ENCODE measurements at regions not wholly inside any gene's neighbourhood (a gene's known extent, or its start where the extent isn't known, plus 50 kb on each side); places are given as distances from the start of the nearest gene placed in this dataset.
"Not testable (repeated sequence)": the region's sequence is repeated elsewhere in the genome, so short reads cannot be mapped to it uniquely, and the experiment has no call there.

GRCh38 chr7:27453702-27454405 is 208.8 kb downstream of the HIBADH start:
- no peak for TF ChIP-seq CTCF (conservative IDR thresholded peaks at IDR 0.05; ENCODE audit: low read depth, low read length)
- DNase-seq (ENCODE audit: low read depth) = peak; percentile 10
- H3K4me3 ChIP-seq (ENCODE audit: low read length) = no peak overlapping the region

GRCh38 chr7:27457120-27457519 is 205.6 kb downstream of the HIBADH start:
- DNase-seq (ENCODE audit: low read depth) = not testable (repeated sequence)

GRCh38 chr7:27457603-27458565 is 204.8 kb downstream of the HIBADH start:
- H3K4me3 ChIP-seq (ENCODE audit: low read length); DNase-seq (ENCODE audit: low read depth): not testable (repeated sequence)

More at GRCh38 chr7:27457120-27457519, 205.6 kb downstream of the HIBADH start:
- not testable (repeated sequence) for H3K4me3 ChIP-seq (ENCODE audit: low read length)

- TF ChIP-seq CTCF (conservative IDR thresholded peaks at IDR 0.05; ENCODE audit: low read depth, low read length) = no peak
- no peak overlapping the region for H3K4me3 ChIP-seq (ENCODE audit: low read length)
- DNase-seq (ENCODE audit: low read depth) = no peak
Observed at GRCh38 chr7:27459021-27459730, 203.5 kb downstream of the HIBADH start.

GRCh38 chr7:27459731-27460053 is 203.0 kb downstream of the HIBADH start:
- DNase-seq (ENCODE audit: low read depth) = no peak
- no peak overlapping the region for H3K4me3 ChIP-seq (ENCODE audit: low read length)
- no peak for TF ChIP-seq CTCF (conservative IDR thresholded peaks at IDR 0.05; ENCODE audit: low read depth, low read length)

- H3K4me3 ChIP-seq (ENCODE audit: low read length) = no peak overlapping the region
- TF ChIP-seq CTCF (conservative IDR thresholded peaks at IDR 0.05; ENCODE audit: low read depth, low read length) = no peak
- no peak for DNase-seq (ENCODE audit: low read depth)
Observed at GRCh38 chr7:27462575-27463270, 200.0 kb downstream of the HIBADH start.

- no peak overlapping the region for H3K4me3 ChIP-seq (ENCODE audit: low read length)
- no peak for DNase-seq (ENCODE audit: low read depth)
- no peak for TF ChIP-seq CTCF (conservative IDR thresholded peaks at IDR 0.05; ENCODE audit: low read depth, low read length)
Observed at GRCh38 chr7:27464970-27465369, 197.7 kb downstream of the HIBADH start.
